PC-9 (cell line): ENCODE measurements at regions not wholly inside any gene's neighbourhood (a gene's known extent, or its start where the extent isn't known, plus 50 kb on each side); places are given as distances from the start of the nearest gene placed in this dataset.

ENCODE experiments used
- BruUV-seq: library from RNA; stranded (reverse); fragments of 400-500 nt; replicated peaks from 2 replicates; lab custom pipeline; 2021; lab: Mats Ljungman, UMichigan
- CTCF ChIA-PET: fragments of 300-600 bp; sonication (Branson Sonifier 250); formaldehyde crosslinking; loops from one replicate; lab custom pipeline; 2022; ENCODE audit warnings: antibody characterized with exemption; lab: Charles Lee
- POLR2A ChIA-PET: fragments of 300-600 bp; sonication (Branson Sonifier 250); formaldehyde crosslinking; loops from one replicate; lab custom pipeline; 2022; ENCODE audit warnings: antibody characterized with exemption; ENCODE audit not compliant: unreplicated experiment; lab: Charles Lee
- DNase-seq, 2 experiments: peaks; one replicate each; pipeline versions ENCODE4 v3.0.0 to v3.0.0-alpha.2; 2015 to 2022; ENCODE audit warnings: mixed read lengths in 1 of 2
- H2AFZ ChIP-seq: fragments of 200-600 bp; sonication (generic); 2 replicates; pipeline ENCODE4 v1.8.1; 2017; ENCODE audit warnings: antibody characterized with exemption
- H3F3A ChIP-seq: fragments of 200-600 bp; sonication (generic); 2 replicates; pipeline ENCODE4 v1.8.1; 2017; ENCODE audit warnings: antibody characterized with exemption, mild to moderate bottlenecking, low read depth; ENCODE audit not compliant: insufficient read depth
- H3K27ac ChIP-seq: fragments of 200-600 bp; sonication (generic); 2 replicates; pipeline ENCODE4 v1.6.1; 2016; ENCODE audit warnings: mixed run types
- H3K27me3 ChIP-seq: fragments of 200-600 bp; sonication (generic); 2 replicates; pipeline ENCODE4 v1.6.1; 2016; ENCODE audit warnings: low read depth, mixed run types; ENCODE audit not compliant: insufficient read depth
- H3K36me3 ChIP-seq: fragments of 200-600 bp; sonication (generic); 2 replicates; pipeline ENCODE4 v1.6.1; 2016; ENCODE audit warnings: low read depth, mixed run types
- H3K4me1 ChIP-seq: fragments of 200-600 bp; sonication (generic); replicated peaks from 2 replicates; pipeline ENCODE4 v1.6.1; 2016; ENCODE audit warnings: mixed run types; ENCODE audit not compliant: insufficient read depth
- H3K4me2 ChIP-seq: fragments of 200-600 bp; sonication (generic); 2 replicates; pipeline ENCODE4 v1.6.1; 2017; ENCODE audit warnings: mixed run types
- H3K4me3 ChIP-seq: fragments of 200-600 bp; sonication (generic); 2 replicates; pipeline ENCODE4 v1.6.1; 2016; ENCODE audit warnings: mixed run types
- H3K79me2 ChIP-seq: fragments of 200-600 bp; sonication (generic); 2 replicates; pipeline ENCODE4 v1.6.1; 2017; ENCODE audit warnings: low read depth, mixed run types
- H3K9me2 ChIP-seq: fragments of 200-600 bp; sonication (generic); 2 replicates; pipeline ENCODE4 v1.8.1; 2017; ENCODE audit warnings: mild to moderate bottlenecking; ENCODE audit not compliant: insufficient read depth
- H3K9me3 ChIP-seq: fragments of 200-600 bp; sonication (generic); 2 replicates; pipeline ENCODE4 v1.8.1; 2016; ENCODE audit warnings: low read depth; ENCODE audit not compliant: insufficient read depth
- H4K20me1 ChIP-seq: fragments of 200-600 bp; sonication (generic); 2 replicates; pipeline ENCODE4 v1.8.1; 2017; ENCODE audit not compliant: insufficient read depth
- EZH2 ChIP-seq: fragments of 200-600 bp; sonication (generic); IDR thresholded peaks from 2 replicates; pipeline ENCODE4 v1.8.0; 2017; ENCODE audit warnings: antibody characterized with exemption, low read depth
- intact Hi-C: fragments of 100-400 bp; cut with micrococcal nuclease; formaldehyde crosslinking; loops from one replicate; pipeline ENCODE4 v1.10.0; 2022; ENCODE audit not compliant: unreplicated experiment
- TF ChIP-seq, protein P1 (sequence below): fragments of 200-600 bp; sonication (generic); conservative IDR thresholded peaks from 2 replicates; pipeline ENCODE4 v1.6.1; 2017; ENCODE audit warnings: mixed run types, antibody characterized with exemption, mild to moderate bottlenecking, moderate library complexity

DNA sequence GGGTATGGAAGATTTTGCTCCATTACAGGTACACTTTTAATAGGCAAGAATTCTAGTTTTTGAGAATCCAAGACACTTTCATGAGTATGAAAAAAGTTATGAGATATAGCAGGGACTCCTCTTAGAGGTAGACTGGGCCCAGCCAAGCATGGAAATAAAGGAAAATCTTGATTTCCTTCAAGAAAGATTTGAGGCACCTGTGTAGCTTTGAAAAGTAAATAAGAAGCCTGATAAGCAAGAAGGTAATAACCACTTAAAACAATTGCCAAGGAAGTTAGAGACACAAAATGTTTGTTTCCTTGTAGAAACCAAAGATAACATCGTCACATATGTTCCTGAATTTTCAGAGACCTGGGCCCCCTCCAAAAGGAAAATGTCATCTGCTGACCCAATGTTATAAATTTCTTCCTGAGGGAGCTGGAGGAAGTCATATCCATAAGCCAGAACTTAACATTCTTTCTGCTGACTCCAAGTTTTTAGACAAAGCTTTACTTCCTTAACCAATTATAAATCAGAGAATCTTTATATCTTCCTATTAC is 314.5 kb upstream of the ANO3 start:
- no peak overlapping the region for H3K4me3 ChIP-seq
- no peak overlapping the region for H3K4me2 ChIP-seq
- no peak for DNase-seq
- no peak overlapping the region for H3K27ac ChIP-seq
- ChIA-PET POLR2A (no interaction called here), CTCF (no interaction called here)
- H3K79me2 ChIP-seq = no peaks in the 10 kb centered on the region
- no peaks in the 10 kb centered on the region for H3K9me2 ChIP-seq
- no TSS peak for BruUV-seq
- no peaks in the 10 kb centered on the region for H3K36me3 ChIP-seq
- no peaks in the 10 kb centered on the region; the same call in 1 of the 2 replicates for H3K9me3 ChIP-seq
- no peak overlapping the region for H2AFZ ChIP-seq
- no peaks in the 10 kb centered on the region for H3K4me1 ChIP-seq
- no peaks in the 10 kb centered on the region for H4K20me1 ChIP-seq
- intact Hi-C loops = no loop called here
- TF ChIP-seq EZH2 = no peak
- TF ChIP-seq, protein P1, sequence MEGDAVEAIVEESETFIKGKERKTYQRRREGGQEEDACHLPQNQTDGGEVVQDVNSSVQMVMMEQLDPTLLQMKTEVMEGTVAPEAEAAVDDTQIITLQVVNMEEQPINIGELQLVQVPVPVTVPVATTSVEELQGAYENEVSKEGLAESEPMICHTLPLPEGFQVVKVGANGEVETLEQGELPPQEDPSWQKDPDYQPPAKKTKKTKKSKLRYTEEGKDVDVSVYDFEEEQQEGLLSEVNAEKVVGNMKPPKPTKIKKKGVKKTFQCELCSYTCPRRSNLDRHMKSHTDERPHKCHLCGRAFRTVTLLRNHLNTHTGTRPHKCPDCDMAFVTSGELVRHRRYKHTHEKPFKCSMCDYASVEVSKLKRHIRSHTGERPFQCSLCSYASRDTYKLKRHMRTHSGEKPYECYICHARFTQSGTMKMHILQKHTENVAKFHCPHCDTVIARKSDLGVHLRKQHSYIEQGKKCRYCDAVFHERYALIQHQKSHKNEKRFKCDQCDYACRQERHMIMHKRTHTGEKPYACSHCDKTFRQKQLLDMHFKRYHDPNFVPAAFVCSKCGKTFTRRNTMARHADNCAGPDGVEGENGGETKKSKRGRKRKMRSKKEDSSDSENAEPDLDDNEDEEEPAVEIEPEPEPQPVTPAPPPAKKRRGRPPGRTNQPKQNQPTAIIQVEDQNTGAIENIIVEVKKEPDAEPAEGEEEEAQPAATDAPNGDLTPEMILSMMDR = no peak
- H3F3A ChIP-seq = no peaks in the 10 kb centered on the region; the same call in 1 of the 2 replicates
- no peaks in the 10 kb centered on the region for H3K27me3 ChIP-seq

DNA sequence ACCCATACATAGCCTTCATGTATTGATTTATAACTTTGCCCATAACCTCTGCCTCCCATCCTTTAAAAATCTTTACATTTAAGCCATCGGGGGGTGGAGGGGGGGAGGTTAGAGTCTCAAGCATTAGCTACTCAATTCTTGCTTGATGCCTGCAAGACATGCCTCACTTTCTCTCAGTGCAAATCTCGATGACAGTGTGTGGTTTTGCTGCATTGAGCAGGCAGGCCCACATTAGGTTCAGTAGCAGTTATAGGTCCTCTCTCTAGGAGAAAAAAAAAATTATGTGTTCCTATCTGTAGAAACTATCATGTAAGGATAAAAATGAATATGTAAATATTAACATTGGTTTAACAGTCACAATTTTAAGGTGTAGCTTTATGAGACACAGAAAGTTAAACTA is 314.0 kb upstream of the ANO3 start:
- POLR2A ChIA-PET = no interaction called here
- H4K20me1 ChIP-seq = no peaks in the 10 kb centered on the region
- no peaks in the 10 kb centered on the region for H3K79me2 ChIP-seq
- no peaks in the 10 kb centered on the region for H3K4me1 ChIP-seq
- TF ChIP-seq EZH2 = no peak
- TF ChIP-seq, protein P1 = no peak
- no peaks in the 10 kb centered on the region for H3K9me2 ChIP-seq
- no peak for DNase-seq
- no peaks in the 10 kb centered on the region for H3K27me3 ChIP-seq
- H3K4me3 ChIP-seq = no peak overlapping the region
- no peak overlapping the region for H2AFZ ChIP-seq
- H3K27ac ChIP-seq = no peak overlapping the region
- intact Hi-C loops = no loop called here
- no peaks in the 10 kb centered on the region; the same call in 1 of the 2 replicates for H3F3A ChIP-seq
- no peaks in the 10 kb centered on the region for H3K36me3 ChIP-seq
- H3K4me2 ChIP-seq = no peak overlapping the region
- CTCF ChIA-PET = no interaction called here
- H3K9me3 ChIP-seq = no peaks in the 10 kb centered on the region; the same call in 1 of the 2 replicates
- BruUV-seq = no TSS peak

DNA sequence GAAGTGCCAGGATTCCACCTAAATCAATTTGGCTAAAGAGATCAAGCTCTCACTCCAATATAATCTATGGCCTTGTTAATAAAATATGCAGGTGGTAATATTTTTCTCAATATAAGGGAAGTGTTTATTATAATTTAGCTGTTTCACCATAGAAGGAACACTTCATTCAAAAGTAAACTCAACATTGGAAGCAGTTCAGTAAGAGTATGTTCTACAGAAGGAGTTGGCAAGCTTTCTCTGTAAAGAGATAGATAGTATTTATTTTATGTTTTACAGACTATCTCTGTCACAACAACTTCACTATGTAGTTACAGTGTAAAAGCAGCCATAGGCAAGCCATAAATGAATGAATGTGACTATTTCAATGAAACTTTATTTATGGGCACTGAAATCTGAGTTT is 313.6 kb upstream of the ANO3 start:
- POLR2A ChIA-PET = no interaction called here
- Histone ChIP-seq H3F3A (no peaks in the 10 kb centered on the region; the same call in 1 of the 2 replicates), H3K9me3 (no peaks in the 10 kb centered on the region; the same call in 1 of the 2 replicates), H3K27me3 (no peaks in the 10 kb centered on the region), H3K4me2 (no peak overlapping the region), H3K36me3 (no peaks in the 10 kb centered on the region), H3K4me3 (no peak overlapping the region), H4K20me1 (no peaks in the 10 kb centered on the region), H3K9me2 (no peaks in the 10 kb centered on the region), H3K4me1 (no peaks in the 10 kb centered on the region), H2AFZ (no peak overlapping the region), H3K79me2 (no peaks in the 10 kb centered on the region), H3K27ac (no peak overlapping the region)
- CTCF ChIA-PET = no interaction called here
- BruUV-seq = no TSS peak
- TF ChIP-seq EZH2 = no peak
- TF ChIP-seq, protein P1 = no peak
- intact Hi-C loops = no loop called here
- no peak for DNase-seq
